ENCODE measurements at regions not wholly inside any gene's neighbourhood (a gene's known extent, or its start where the extent isn't known, plus 50 kb on each side); places are given as distances from the start of the nearest gene placed in this dataset.

- Histone ChIP-seq H3K27me3 (no peaks in the 10 kb centered on the region), H3K36me3 (no peaks in the 10 kb centered on the region), H3K9me3 (no peaks in the 10 kb centered on the region), H3K27ac (peak overlapping the region; percentile 14 to 16), H3K4me1 (peaks cover 35 to 81% of the 10 kb centered on the region in 2 donors), H3K4me3 (no peak overlapping the region)
- no peak for DNase-seq (ENCODE audit: low spot score in 2 of 2)
- intact Hi-C loops (cut with DNase I), result loop anchor here (5.0 kb wide), 1 partner anchor 82 kb away; no protein-coding TSS in a partner anchor
- TF ChIP-seq, protein P1, sequence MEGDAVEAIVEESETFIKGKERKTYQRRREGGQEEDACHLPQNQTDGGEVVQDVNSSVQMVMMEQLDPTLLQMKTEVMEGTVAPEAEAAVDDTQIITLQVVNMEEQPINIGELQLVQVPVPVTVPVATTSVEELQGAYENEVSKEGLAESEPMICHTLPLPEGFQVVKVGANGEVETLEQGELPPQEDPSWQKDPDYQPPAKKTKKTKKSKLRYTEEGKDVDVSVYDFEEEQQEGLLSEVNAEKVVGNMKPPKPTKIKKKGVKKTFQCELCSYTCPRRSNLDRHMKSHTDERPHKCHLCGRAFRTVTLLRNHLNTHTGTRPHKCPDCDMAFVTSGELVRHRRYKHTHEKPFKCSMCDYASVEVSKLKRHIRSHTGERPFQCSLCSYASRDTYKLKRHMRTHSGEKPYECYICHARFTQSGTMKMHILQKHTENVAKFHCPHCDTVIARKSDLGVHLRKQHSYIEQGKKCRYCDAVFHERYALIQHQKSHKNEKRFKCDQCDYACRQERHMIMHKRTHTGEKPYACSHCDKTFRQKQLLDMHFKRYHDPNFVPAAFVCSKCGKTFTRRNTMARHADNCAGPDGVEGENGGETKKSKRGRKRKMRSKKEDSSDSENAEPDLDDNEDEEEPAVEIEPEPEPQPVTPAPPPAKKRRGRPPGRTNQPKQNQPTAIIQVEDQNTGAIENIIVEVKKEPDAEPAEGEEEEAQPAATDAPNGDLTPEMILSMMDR (IDR thresholded peaks at IDR 0.05), result no peak
These were observed 184.7 kb downstream of the ETS2 start for GRCh38 chr21:38990424-38990794.

DNA sequence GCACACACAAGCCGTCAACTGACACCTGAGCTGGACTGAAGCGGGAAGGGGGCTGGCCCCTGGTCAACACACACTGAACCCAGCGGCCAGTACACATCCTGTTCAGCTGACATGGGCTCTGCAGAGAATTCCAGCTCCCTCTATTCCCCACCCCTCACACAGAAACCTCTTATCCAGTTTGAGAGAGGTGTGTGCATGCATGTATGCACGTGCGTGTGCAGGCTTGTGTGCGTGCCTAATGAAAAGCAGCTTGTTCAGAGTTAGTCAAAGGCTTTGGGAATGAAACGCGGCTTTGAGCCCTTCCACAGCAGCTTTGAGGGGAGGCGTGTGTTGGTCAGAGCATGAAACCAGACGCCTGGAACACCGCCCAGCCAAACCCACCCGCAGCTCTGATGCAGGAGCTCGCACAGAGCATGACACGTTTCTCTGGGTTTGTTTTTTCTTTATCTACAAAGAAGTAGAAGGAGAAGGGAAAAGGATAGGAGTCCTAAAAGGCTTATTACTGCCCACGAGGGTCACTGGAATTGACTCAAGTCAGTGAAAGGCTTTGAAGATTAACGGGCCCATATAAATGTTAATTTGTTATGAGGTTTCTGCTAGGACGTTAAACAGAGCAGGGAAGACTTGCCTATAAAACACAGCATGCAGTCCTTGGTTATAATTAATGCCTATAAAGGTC is 184.2 kb downstream of the ETS2 start:
- H3K4me3 ChIP-seq, result no peak overlapping the region
- H3K36me3 ChIP-seq, result no peaks in the 10 kb centered on the region
- H3K27ac ChIP-seq, result peak overlapping the region; percentile 14 to 16
- peaks cover 35 to 82% of the 10 kb centered on the region in 2 donors for H3K4me1 ChIP-seq
- TF ChIP-seq, protein P1 (IDR thresholded peaks at IDR 0.05), result no peak
- DNase-seq (ENCODE audit: low spot score in 2 of 2), result no peak
- intact Hi-C loops (cut with DNase I), result loop anchor here (5.0 kb wide), 3 partner anchors 32 to 183 kb away; partner anchors contain the start of gene ETS2
- no peaks in the 10 kb centered on the region for H3K9me3 ChIP-seq
- H3K27me3 ChIP-seq, result no peaks in the 10 kb centered on the region

DNA sequence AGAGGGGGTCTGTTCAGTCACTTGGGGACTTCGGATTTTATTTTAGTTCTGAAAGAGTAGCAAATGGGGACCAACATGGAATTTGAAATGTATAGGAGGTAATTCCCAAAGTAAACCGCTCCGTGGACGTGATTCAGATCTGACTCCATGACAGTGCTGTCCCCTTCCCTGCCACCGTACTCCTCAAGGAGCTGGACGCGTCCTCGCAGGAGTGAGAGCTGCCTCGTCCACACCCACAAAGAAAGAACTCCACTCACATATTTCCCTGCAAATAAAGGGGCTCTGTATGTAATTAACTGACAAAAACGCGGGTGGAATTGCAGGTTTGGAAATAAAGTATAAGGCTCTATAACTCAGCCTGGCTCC is 183.6 kb downstream of the ETS2 start:
- no peaks in the 10 kb centered on the region for H3K36me3 ChIP-seq
- no peaks in the 10 kb centered on the region for H3K27me3 ChIP-seq
- DNase-seq (ENCODE audit: low spot score in 2 of 2), result no peak
- TF ChIP-seq, protein P1 (IDR thresholded peaks at IDR 0.05), result no peak
- H3K27ac ChIP-seq, result peak overlapping the region in 1 of 2 donors; percentile 62
- H3K9me3 ChIP-seq, result no peaks in the 10 kb centered on the region
- intact Hi-C loops (cut with DNase I), result loop anchor here (5.0 kb wide), 2 partner anchors 33 to 182 kb away; partner anchors contain the start of gene ETS2
- H3K4me1 ChIP-seq, result peaks cover 30 to 82% of the 10 kb centered on the region in 2 donors
- H3K4me3 ChIP-seq, result no peak overlapping the region

DNA sequence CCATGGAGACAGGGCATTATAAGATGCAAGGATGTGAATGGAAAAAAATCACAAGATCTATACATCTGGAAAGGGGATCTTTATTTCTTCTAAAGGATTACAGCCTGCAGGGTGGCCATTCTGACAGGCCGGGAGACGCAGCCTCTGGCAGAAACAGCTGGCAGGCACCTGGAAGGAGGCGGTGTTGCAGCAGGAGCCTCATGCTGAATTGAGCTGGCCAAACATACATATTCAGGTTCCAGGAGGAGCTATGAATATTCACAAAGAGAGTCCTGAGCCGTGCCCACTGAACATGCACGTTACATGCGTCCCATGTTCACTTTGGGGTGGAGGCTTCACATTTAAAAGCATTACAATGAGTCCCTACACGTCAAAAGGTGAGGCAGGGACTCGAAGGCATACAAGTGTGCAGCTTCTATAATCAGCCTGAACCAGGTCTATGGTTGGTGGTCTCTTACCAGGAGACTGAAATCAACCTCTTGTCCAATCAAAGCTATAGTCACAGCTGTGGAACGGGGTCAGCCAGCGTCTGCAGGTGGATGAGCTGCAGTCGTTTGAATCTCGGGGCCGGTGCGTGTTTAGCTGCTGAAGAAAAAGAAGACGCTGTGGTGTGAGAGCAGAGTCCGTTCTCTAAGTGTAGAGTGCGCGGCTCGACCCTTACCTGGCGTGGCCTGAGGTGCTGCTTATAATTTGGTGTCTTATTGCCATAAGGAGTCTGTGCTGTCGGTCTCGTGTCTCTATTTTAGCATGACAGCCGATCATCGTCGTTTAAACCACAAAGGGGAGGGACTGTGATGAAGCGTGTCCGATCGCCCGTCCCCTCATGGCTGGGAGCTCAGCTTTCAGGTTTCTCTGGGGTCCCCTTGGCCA is 183.0 kb downstream of the ETS2 start:
- H3K27ac ChIP-seq, result peak overlapping the region; percentile 15 to 62
- TF ChIP-seq, protein P1 (IDR thresholded peaks at IDR 0.05), result no peak
- H3K27me3 ChIP-seq, result no peaks in the 10 kb centered on the region
- no peaks in the 10 kb centered on the region for H3K9me3 ChIP-seq
- DNase-seq (ENCODE audit: low spot score in 2 of 2), result no peak
- intact Hi-C loops (cut with DNase I), result loop anchor here (5.0 kb wide), 2 partner anchors 34 to 181 kb away; partner anchors contain the start of gene ETS2
- H3K36me3 ChIP-seq, result no peaks in the 10 kb centered on the region
- H3K4me3 ChIP-seq, result no peak overlapping the region
- peaks cover 28 to 75% of the 10 kb centered on the region in 2 donors for H3K4me1 ChIP-seq

DNA sequence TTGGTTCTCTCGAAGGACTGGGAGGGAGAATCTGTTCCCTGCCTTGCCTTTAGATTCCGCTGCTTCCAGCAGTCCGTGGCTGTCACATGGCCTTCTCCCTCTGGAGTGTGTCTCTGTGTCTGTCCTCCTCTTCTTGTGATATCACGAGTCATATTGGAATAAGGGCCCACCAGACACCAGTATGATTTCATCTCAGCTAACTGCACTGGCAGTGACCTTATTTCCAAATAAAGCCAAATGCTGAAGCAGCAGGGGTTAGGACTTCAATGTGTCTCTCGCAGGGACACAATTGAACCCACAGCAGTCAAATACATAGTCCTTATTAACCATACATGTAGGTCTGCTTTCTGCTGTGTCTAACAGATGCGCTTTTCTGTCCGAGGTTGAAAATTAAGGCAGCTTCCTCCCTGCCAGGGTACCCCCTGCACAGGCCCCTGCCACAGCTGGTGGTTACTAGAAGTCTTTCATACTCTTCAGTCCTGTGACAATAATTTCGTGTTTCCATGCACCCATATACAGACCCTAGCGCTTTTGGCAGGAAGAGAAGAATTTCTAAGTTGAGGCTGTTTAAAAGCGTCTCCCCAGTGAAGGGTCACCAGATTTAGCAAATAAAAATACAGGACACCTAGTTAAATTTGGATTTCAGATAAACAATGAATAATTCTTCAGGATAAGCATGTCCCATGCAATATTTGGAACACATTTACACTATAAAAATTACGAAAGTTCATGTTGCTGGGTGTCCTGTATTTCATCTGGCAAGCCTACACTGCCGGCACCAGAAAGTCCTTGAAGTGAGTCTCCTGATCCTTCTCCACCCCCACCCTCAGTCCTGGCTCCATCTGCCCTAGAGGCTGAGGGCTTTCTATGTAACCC is 182.1 kb downstream of the ETS2 start:
- H3K27me3 ChIP-seq, result no peaks in the 10 kb centered on the region
- TF ChIP-seq, protein P1 (IDR thresholded peaks at IDR 0.05), result no peak
- peaks cover 28 to 73% of the 10 kb centered on the region in 2 donors for H3K4me1 ChIP-seq
- H3K4me3 ChIP-seq, result no peak overlapping the region
- no peaks in the 10 kb centered on the region for H3K36me3 ChIP-seq
- intact Hi-C loops (cut with DNase I), result loop anchor here (5.0 kb wide), 2 partner anchors 34 to 181 kb away; partner anchors contain the start of gene ETS2
- no peaks in the 10 kb centered on the region for H3K9me3 ChIP-seq
- DNase-seq (ENCODE audit: low spot score in 2 of 2), result no peak
- peak overlapping the region; percentile 15 to 62 for H3K27ac ChIP-seq
